GM19328 (cell line): ENCODE measurements at regions not wholly inside any gene's neighbourhood (a gene's known extent, or its start where the extent isn't known, plus 50 kb on each side); places are given as distances from the start of the nearest gene placed in this dataset.
A peak's percentile ranks its signal among the peaks of the same experiment; 100 is the strongest.

Source experiments
- ATAC-seq: cut with Tn5 transposase; IDR thresholded peaks from one replicate; pipeline ENCODE4 v1.9.1; 2021; ENCODE audit warnings: mild to moderate bottlenecking, moderate library complexity; ENCODE audit not compliant: unreplicated experiment

GRCh38 chr10:33524041-33524440, 189.6 kb upstream of the NRP1 start:
- ATAC-seq = no peak

- ATAC-seq = no peak
These were observed 188.8 kb upstream of the NRP1 start for GRCh38 chr10:33523236-33523792.

GRCh38 chr10:33521904-33522303, 187.4 kb upstream of the NRP1 start:
- ATAC-seq = no peak

- ATAC-seq = no peak
These were observed 186.6 kb upstream of the NRP1 start for GRCh38 chr10:33521062-33521461.

- no peak for ATAC-seq
These were observed 185.8 kb upstream of the NRP1 start for GRCh38 chr10:33520223-33520622.

GRCh38 chr10:33519130-33519860, 184.8 kb upstream of the NRP1 start:
- no peak for ATAC-seq

- ATAC-seq = no peak
These were observed 175.7 kb upstream of the NRP1 start for GRCh38 chr10:33510206-33510605.

GRCh38 chr10:33509231-33509831, 174.9 kb upstream of the NRP1 start:
- no peak for ATAC-seq

GRCh38 chr10:33507662-33508425, 173.4 kb upstream of the NRP1 start:
- no peak for ATAC-seq

- ATAC-seq = peak; percentile 57
These were observed 172.6 kb upstream of the NRP1 start for GRCh38 chr10:33506838-33507661.

GRCh38 chr10:33506391-33506790, 171.9 kb upstream of the NRP1 start:
- ATAC-seq = no peak

GRCh38 chr10:33501161-33501560, 166.7 kb upstream of the NRP1 start:
- ATAC-seq = no peak

GRCh38 chr10:33498391-33498891, 164.0 kb upstream of the NRP1 start:
- ATAC-seq = no peak

- ATAC-seq = no peak
These were observed 162.9 kb upstream of the NRP1 start for GRCh38 chr10:33497338-33497737.

GRCh38 chr10:33496096-33496495, 161.6 kb upstream of the NRP1 start:
- no peak for ATAC-seq

- ATAC-seq = no peak
These were observed 160.3 kb upstream of the NRP1 start for GRCh38 chr10:33494694-33495265.

- ATAC-seq = no peak
These were observed 159.5 kb upstream of the NRP1 start for GRCh38 chr10:33493978-33494377.

GRCh38 chr10:33493497-33493896, 159.0 kb upstream of the NRP1 start:
- ATAC-seq = no peak

- ATAC-seq = no peak
These were observed 158.4 kb upstream of the NRP1 start for GRCh38 chr10:33492701-33493345.
